ENCODE measurements at regions not wholly inside any gene's neighbourhood (a gene's known extent, or its start where the extent isn't known, plus 50 kb on each side); places are given as distances from the start of the nearest gene placed in this dataset.

DNA sequence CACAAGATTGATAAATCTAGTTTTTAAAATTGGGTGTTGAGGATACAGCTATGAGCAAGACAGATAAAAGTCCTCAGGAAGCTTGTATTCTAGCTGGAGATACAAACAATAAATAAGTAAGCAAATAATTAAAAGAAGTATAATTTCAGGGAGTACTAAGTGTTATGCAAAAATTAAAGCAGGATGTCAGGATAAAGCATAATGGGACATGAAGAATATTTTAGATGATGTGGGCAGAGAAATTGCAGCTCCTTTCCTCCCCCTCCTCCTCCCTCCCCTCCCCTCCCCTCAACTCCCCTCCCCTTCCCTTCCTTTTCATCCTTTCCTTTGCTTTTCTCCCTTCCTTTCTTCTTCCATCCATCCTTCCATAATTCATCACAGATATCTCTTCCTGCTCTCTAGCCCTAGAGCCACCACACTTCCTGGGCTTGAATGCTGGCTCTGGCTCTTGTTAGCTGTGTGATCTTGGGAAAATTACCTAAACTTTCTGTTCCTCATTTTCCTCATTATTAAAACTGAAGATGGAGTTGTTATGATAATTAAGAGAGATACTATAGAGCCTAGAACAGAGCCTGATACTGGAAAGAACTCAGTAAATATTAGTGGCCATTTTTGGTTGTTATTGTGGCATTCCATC lies 323.9 kb downstream of the AACS start:
- no peak for TF ChIP-seq EZH2phosphoT487 (IDR thresholded peaks at IDR 0.05; ENCODE audit: borderline replicate concordance, low read depth, low read length)
- TF ChIP-seq, protein P1, sequence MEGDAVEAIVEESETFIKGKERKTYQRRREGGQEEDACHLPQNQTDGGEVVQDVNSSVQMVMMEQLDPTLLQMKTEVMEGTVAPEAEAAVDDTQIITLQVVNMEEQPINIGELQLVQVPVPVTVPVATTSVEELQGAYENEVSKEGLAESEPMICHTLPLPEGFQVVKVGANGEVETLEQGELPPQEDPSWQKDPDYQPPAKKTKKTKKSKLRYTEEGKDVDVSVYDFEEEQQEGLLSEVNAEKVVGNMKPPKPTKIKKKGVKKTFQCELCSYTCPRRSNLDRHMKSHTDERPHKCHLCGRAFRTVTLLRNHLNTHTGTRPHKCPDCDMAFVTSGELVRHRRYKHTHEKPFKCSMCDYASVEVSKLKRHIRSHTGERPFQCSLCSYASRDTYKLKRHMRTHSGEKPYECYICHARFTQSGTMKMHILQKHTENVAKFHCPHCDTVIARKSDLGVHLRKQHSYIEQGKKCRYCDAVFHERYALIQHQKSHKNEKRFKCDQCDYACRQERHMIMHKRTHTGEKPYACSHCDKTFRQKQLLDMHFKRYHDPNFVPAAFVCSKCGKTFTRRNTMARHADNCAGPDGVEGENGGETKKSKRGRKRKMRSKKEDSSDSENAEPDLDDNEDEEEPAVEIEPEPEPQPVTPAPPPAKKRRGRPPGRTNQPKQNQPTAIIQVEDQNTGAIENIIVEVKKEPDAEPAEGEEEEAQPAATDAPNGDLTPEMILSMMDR (conservative IDR thresholded peaks at IDR 0.05; ENCODE audit: low read length): no peak
